LNCaP clone FGC (cell line): ENCODE measurements at regions not wholly inside any gene's neighbourhood (a gene's known extent, or its start where the extent isn't known, plus 50 kb on each side); places are given as distances from the start of the nearest gene placed in this dataset.

Experiments
- DNase-seq: peaks from one replicate; pipeline ENCODE4 v3.0.0-alpha.2; 2011; ENCODE audit warnings: low read depth
- H3K4me3 ChIP-seq: 2 replicates; pipeline ENCODE4 v1.5.1; 2011; ENCODE audit warnings: mild to moderate bottlenecking, low read depth, low read length, control low read depth
- TF ChIP-seq, protein P1 (sequence below): IDR thresholded peaks from 2 replicates; pipeline ENCODE4 v1.5.1; 2012; ENCODE audit warnings: mild to moderate bottlenecking; ENCODE audit not compliant: control insufficient read depth, insufficient read depth; ENCODE audit errors: extremely low read depth

DNA sequence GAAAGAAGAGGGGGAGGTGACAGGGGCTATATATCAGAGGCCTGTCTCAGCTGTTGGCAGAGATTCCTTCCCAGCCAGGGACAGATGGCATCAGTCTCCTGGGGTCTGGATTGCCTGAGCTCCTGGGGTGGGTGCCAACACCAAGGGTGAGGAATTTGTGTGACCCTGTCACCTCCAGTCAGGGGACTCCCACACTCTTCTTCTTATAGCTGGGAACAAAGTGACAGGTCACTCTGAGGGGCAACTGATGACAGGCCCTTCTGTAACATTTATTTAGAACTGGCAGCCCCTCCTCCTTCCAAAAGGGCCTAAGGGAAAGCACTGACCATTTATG lies 53.7 kb upstream of the DUSP5 start:
- no peak overlapping the region for H3K4me3 ChIP-seq
- TF ChIP-seq, protein P1, sequence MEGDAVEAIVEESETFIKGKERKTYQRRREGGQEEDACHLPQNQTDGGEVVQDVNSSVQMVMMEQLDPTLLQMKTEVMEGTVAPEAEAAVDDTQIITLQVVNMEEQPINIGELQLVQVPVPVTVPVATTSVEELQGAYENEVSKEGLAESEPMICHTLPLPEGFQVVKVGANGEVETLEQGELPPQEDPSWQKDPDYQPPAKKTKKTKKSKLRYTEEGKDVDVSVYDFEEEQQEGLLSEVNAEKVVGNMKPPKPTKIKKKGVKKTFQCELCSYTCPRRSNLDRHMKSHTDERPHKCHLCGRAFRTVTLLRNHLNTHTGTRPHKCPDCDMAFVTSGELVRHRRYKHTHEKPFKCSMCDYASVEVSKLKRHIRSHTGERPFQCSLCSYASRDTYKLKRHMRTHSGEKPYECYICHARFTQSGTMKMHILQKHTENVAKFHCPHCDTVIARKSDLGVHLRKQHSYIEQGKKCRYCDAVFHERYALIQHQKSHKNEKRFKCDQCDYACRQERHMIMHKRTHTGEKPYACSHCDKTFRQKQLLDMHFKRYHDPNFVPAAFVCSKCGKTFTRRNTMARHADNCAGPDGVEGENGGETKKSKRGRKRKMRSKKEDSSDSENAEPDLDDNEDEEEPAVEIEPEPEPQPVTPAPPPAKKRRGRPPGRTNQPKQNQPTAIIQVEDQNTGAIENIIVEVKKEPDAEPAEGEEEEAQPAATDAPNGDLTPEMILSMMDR, result no peak
- no peak for DNase-seq

- H3K4me3 ChIP-seq, result no peak overlapping the region
- TF ChIP-seq, protein P1, result no peak
- DNase-seq, result no peak
Observed at GRCh38 chr10:110445871-110446270, 51.8 kb upstream of the DUSP5 start.

GRCh38 chr10:110446277-110446676 lies 51.4 kb upstream of the DUSP5 start:
- no peak for DNase-seq
- no peak overlapping the region for H3K4me3 ChIP-seq
- TF ChIP-seq, protein P1, result no peak

DNA sequence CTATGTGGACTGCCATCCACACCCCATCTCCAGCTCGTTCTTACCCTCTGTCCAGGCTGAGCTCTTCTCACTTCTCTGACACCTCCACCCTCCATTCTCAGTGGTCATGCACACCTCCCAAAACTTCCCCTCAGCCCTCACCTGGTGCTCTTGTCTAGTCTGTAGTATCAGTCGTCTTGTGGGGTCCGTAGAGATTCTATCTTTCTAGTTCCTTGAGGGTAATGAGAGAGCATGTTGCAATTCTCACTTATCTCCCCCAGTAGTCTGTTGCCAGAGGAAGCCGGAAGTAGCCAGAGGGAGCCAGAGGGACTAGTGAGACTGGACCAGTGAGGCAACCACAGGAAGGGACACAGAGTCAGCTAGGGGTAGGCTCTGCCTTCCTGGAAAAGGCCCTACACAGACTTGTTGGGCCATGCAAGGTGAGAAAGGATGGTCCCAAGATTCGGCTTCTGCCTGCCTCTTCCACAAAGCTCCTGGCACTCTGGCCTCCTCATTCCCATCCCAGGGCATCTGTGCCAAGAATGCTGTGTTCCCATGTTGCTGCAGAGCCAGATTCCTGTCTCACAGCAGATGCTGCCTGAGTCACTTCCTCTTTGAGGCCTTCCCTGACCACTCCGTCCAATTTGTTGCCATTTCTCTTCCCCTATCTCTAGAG lies 50.6 kb upstream of the DUSP5 start:
- H3K4me3 ChIP-seq, result no peak overlapping the region
- DNase-seq, result no peak
- TF ChIP-seq, protein P1, result no peak

GRCh38 chr10:110447886-110448285 lies 49.8 kb upstream of the DUSP5 start:
- DNase-seq, result no peak
- TF ChIP-seq, protein P1, result no peak
- no peak overlapping the region for H3K4me3 ChIP-seq
